ENCODE measurements at regions not wholly inside any gene's neighbourhood (a gene's known extent, or its start where the extent isn't known, plus 50 kb on each side); places are given as distances from the start of the nearest gene placed in this dataset.
"Not testable (repeated sequence)": the region's sequence is repeated elsewhere in the genome, so short reads cannot be mapped to it uniquely, and the experiment has no call there.

GRCh38 chr22:23509571-23510302 is 70.4 kb downstream of the IGLL1 start:
- Mint-ChIP-seq H3K4me1 (peaks cover 1 to 3% of the 10 kb centered on the region in 2 donors), H3K9me3 (no peaks in the 10 kb centered on the region), H3K4me3 (no peak overlapping the region), H3K27ac (no peak overlapping the region), H3K27me3 (peaks cover 0 to 9% of the 10 kb centered on the region in 2 donors), H3K36me3 (no peaks in the 10 kb centered on the region)
- ATAC-seq (replicated peaks) (no peak), DNase-seq (no peak)

GRCh38 chr22:23504516-23504915 is 75.6 kb downstream of the IGLL1 start:
- H3K36me3 Mint-ChIP-seq, result no peaks in the 10 kb centered on the region
- H3K4me1 Mint-ChIP-seq, result peaks cover 5 to 16% of the 10 kb centered on the region in 2 donors
- no peaks in the 10 kb centered on the region for H3K9me3 Mint-ChIP-seq
- H3K27ac Mint-ChIP-seq, result no peak overlapping the region
- DNase-seq (no peak), ATAC-seq (replicated peaks) (peak; percentile 53 to 56)
- H3K4me3 Mint-ChIP-seq, result no peak overlapping the region
- peaks cover 11 to 15% of the 10 kb centered on the region in 2 donors for H3K27me3 Mint-ChIP-seq

GRCh38 chr22:23503736-23504440 is 76.2 kb downstream of the IGLL1 start:
- ATAC-seq (replicated peaks) (no peak), DNase-seq (no peak)
- H3K9me3 Mint-ChIP-seq, result no peaks in the 10 kb centered on the region
- H3K4me1 Mint-ChIP-seq, result peaks cover 5 to 16% of the 10 kb centered on the region in 2 donors
- peaks cover 13 to 16% of the 10 kb centered on the region in 2 donors for H3K27me3 Mint-ChIP-seq
- H3K4me3 Mint-ChIP-seq, result no peak overlapping the region
- no peaks in the 10 kb centered on the region for H3K36me3 Mint-ChIP-seq
- H3K27ac Mint-ChIP-seq, result no peak overlapping the region

- Mint-ChIP-seq H3K27me3 (peaks cover 13 to 16% of the 10 kb centered on the region in 2 donors), H3K4me3 (no peak overlapping the region), H3K27ac (no peak overlapping the region), H3K9me3 (no peaks in the 10 kb centered on the region), H3K4me1 (peaks cover 5 to 16% of the 10 kb centered on the region in 2 donors), H3K36me3 (no peaks in the 10 kb centered on the region)
- no peak for ATAC-seq (replicated peaks)
- no peak for DNase-seq
Observed at GRCh38 chr22:23503142-23503541, 76.9 kb downstream of the IGLL1 start.

- no peak overlapping the region for H3K27ac Mint-ChIP-seq
- no peak for DNase-seq
- H3K9me3 Mint-ChIP-seq, result no peaks in the 10 kb centered on the region
- no peak for ATAC-seq (replicated peaks)
- H3K4me3 Mint-ChIP-seq, result no peak overlapping the region
- H3K27me3 Mint-ChIP-seq, result peaks cover 11 to 19% of the 10 kb centered on the region in 2 donors
- peaks cover 5 to 16% of the 10 kb centered on the region in 2 donors for H3K4me1 Mint-ChIP-seq
- H3K36me3 Mint-ChIP-seq, result no peaks in the 10 kb centered on the region
Observed at GRCh38 chr22:23501708-23502107, 78.4 kb downstream of the IGLL1 start.

- DNase-seq (no peak), ATAC-seq (replicated peaks) (no peak)
- H3K36me3 Mint-ChIP-seq, result no peaks in the 10 kb centered on the region
- H3K4me1 Mint-ChIP-seq, result peaks cover 6 to 16% of the 10 kb centered on the region in 2 donors
- no peak overlapping the region for H3K4me3 Mint-ChIP-seq
- peaks cover 14 to 22% of the 10 kb centered on the region in 2 donors for H3K27me3 Mint-ChIP-seq
- no peak overlapping the region for H3K27ac Mint-ChIP-seq
- H3K9me3 Mint-ChIP-seq, result no peaks in the 10 kb centered on the region
Observed at GRCh38 chr22:23501261-23501619, 78.8 kb downstream of the IGLL1 start.

- Mint-ChIP-seq H3K27ac (no peak overlapping the region), H3K9me3 (no peaks in the 10 kb centered on the region), H3K27me3 (peaks cover 18 to 26% of the 10 kb centered on the region in 2 donors), H3K4me3 (no peak overlapping the region), H3K36me3 (no peaks in the 10 kb centered on the region), H3K4me1 (peaks cover 8 to 16% of the 10 kb centered on the region in 2 donors)
- ATAC-seq (replicated peaks) (no peak), DNase-seq (no peak)
Observed at GRCh38 chr22:23500508-23501260, 79.4 kb downstream of the IGLL1 start.

GRCh38 chr22:23499845-23500500 is 80.1 kb downstream of the IGLL1 start:
- DNase-seq (no peak), ATAC-seq (replicated peaks) (no peak)
- H3K4me3 Mint-ChIP-seq, result no peak overlapping the region
- peaks cover 18 to 26% of the 10 kb centered on the region in 2 donors for H3K27me3 Mint-ChIP-seq
- H3K4me1 Mint-ChIP-seq, result peaks cover 8 to 15% of the 10 kb centered on the region in 2 donors
- H3K27ac Mint-ChIP-seq, result no peak overlapping the region
- no peaks in the 10 kb centered on the region for H3K9me3 Mint-ChIP-seq
- H3K36me3 Mint-ChIP-seq, result no peaks in the 10 kb centered on the region

GRCh38 chr22:23498811-23499798 is 81.0 kb downstream of the IGLL1 start:
- Mint-ChIP-seq H3K27ac (no peak overlapping the region), H3K9me3 (no peaks in the 10 kb centered on the region), H3K4me3 (no peak overlapping the region), H3K4me1 (peaks cover 3 to 6% of the 10 kb centered on the region in 2 donors), H3K27me3 (peaks cover 18 to 26% of the 10 kb centered on the region in 2 donors), H3K36me3 (no peaks in the 10 kb centered on the region)
- ATAC-seq (replicated peaks), result peak in 1 of 2 donors; percentile 14
- no peak for DNase-seq

- ATAC-seq (replicated peaks), result not testable (repeated sequence)
Observed at GRCh38 chr22:23497889-23498288, 82.2 kb downstream of the IGLL1 start.

GRCh38 chr22:23497016-23497885 is 82.8 kb downstream of the IGLL1 start:
- Mint-ChIP-seq H3K36me3 (no peaks in the 10 kb centered on the region), H3K9me3 (no peaks in the 10 kb centered on the region), H3K27me3 (peaks cover 13 to 19% of the 10 kb centered on the region in 2 donors), H3K27ac (no peak overlapping the region), H3K4me1 (peaks cover 0 to 3% of the 10 kb centered on the region in 2 donors), H3K4me3 (no peak overlapping the region)
- ATAC-seq (replicated peaks) (no peak), DNase-seq (no peak)

More at GRCh38 chr22:23497889-23498288, 82.2 kb downstream of the IGLL1 start:
- not testable (repeated sequence) for H3K27ac Mint-ChIP-seq, H3K36me3 Mint-ChIP-seq, DNase-seq, H3K4me3 Mint-ChIP-seq, H3K9me3 Mint-ChIP-seq, H3K4me1 Mint-ChIP-seq
- peaks cover 13 to 19% of the 10 kb centered on the region in 2 donors for H3K27me3 Mint-ChIP-seq

- ATAC-seq (replicated peaks) (no peak), DNase-seq (no peak)
- H3K27ac Mint-ChIP-seq, result no peak overlapping the region
- peaks cover 13 to 19% of the 10 kb centered on the region in 2 donors for H3K27me3 Mint-ChIP-seq
- H3K9me3 Mint-ChIP-seq, result no peaks in the 10 kb centered on the region
- no peak overlapping the region for H3K4me3 Mint-ChIP-seq
- H3K36me3 Mint-ChIP-seq, result no peaks in the 10 kb centered on the region
- H3K4me1 Mint-ChIP-seq, result peaks cover 0 to 3% of the 10 kb centered on the region in 2 donors
Observed at GRCh38 chr22:23496445-23496833, 83.7 kb downstream of the IGLL1 start.

All from stimulated activated naive B cell treated with anti-CD40 and anti-IgM and Interleukin-4, amounts not matched to agents 10 μg/mL and 1 μg/mL and 100 μg/mL, for 72 hours (primary cell).